ENCODE measurements at regions not wholly inside any gene's neighbourhood (a gene's known extent, or its start where the extent isn't known, plus 50 kb on each side); places are given as distances from the start of the nearest gene placed in this dataset.

DNA sequence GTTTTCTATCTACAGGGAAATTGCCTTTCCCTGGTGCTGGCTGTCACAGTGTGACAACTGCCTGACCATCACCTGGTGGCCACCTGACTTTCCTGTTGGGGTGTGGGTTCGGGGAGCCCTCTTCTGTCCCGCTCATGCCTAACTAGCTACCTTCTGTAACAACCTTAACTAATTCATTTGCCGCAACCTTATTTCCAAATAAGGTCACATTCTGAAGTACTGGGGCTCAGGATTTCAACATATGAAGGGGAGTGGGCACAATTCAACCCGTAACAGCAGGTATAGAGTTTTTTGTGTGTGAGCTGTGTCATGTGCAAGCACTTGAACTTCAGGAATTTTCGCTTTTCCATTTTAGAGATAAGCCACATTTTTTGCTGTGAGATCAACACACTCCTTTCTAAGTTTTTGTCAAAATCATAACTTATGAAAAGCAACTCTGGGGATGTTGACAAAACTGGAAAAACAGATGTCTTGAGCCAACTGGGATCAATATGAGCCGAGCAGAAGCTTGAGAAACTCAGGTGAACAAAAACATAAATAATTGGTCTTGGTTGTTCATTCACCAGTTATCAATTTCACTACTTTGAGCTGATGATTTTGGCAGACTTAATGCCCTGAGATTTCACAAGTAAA is 242.0 kb upstream of the RGMA start:
- DNase-seq (ENCODE audit: low read depth in 1 of 2, low spot score in 1 of 2) = no peak

DNA sequence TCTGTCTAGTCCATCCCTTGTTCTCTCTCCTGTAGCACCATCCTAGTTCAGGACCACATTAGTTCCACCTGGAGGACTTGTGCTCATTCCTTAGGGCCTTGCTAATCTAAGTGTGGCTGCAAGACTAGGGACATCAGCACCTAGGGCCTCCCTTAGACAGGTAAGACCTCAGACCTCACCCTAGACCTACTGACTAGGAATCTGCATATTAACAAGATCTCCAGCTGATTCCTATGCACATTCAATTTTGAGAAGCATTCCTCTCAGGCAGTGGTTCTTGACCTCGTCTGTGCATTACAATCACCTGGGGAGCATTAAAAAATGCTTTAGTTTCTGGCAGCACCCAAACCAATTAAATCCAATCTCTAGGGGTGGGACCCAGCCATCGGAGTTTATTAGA is 238.4 kb upstream of the RGMA start:
- no peak for DNase-seq (ENCODE audit: low read depth in 1 of 2, low spot score in 1 of 2)

DNA sequence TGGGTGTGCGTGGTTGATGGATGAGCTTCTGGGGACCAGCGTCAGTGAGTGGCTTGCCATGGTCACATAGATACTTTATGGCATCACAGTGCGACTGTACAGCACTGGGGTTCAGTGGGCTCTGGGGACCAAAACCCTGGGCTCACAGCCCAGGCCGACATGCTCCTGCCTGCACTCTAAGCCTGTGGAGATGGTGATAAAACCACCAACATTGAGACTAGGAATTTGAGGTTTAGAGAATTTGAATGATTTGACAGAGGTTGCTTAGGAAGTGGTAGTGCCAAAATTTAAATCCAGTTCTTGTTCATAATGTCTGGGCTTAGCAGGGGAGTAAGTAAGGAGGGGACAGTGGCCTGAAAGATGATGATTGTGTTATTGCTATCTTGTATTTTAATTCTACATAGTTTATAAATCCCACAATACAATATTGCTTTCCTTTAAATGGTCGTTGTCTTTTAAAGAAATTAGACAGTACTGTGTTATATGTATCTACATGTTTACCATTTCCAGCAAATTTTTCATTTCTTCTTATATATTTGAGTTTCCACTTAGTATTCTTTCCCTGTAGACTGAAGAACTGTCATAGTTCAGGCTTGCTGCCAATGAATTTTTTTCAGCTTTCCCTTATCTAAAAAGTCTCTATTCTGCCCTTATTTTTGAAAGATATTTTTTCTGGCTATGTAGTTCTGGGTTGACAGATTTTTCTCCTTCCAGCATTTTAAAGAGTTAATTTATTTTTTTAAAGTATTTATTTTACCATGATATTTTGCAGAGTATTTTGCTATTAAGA is 235.4 kb upstream of the RGMA start:
- no peak for DNase-seq (ENCODE audit: low read depth in 1 of 2, low spot score in 1 of 2)

DNA sequence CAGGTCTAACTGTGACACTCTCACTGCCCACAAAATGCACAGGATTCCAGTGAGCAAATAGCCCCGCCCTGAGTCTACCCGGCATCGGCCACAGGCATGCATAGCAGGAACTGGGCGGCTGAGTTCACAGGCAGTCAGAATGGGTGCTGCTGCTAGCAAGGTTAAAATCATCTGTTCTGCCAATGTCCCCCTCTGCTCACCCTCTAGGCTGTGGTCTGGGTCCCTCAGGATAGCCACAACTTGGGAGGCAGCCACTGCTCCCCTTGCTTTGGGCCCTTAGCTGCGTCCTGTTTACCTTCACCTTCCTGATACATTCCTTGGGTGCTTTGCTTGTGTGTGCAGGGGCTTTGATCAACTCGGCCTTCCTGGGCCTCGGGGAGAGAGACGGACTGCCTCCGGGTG is 232.9 kb upstream of the RGMA start:
- no peak for DNase-seq (ENCODE audit: low read depth in 1 of 2, low spot score in 1 of 2)

DNA sequence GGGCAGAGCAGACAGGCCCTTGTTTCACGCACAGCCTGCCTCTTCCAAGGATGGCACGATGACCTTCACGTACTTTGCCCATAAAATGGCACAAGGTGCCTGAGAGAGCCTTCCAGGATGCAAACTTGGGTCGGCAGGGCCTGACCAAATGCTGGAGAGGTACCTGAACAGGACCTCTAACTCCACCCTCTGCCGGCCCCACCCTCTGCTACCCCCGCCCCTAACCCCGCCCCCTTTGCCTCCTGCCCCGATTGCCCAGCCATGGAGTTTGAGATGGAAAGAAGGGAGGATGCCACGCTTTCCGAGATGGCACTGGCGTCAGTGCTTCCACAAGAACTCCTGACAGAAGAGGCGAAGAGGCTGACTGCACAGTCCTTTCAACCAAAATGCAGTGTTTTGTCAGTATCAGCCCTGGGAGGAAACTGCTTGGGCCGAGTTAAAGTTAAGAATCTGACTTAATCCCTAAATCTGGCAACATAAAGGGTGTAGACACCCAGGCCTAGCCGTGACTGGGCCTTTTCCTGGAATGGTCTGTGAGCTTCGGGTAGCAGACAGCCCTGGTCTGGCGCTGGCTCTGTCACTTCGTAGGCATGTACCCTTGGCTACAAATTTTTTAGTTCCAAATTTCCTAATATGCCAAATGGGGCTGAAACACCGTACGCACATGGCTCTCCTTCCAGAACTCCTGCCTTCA is 230.3 kb upstream of the RGMA start:
- DNase-seq (ENCODE audit: low read depth in 1 of 2, low spot score in 1 of 2) = no peak

DNA sequence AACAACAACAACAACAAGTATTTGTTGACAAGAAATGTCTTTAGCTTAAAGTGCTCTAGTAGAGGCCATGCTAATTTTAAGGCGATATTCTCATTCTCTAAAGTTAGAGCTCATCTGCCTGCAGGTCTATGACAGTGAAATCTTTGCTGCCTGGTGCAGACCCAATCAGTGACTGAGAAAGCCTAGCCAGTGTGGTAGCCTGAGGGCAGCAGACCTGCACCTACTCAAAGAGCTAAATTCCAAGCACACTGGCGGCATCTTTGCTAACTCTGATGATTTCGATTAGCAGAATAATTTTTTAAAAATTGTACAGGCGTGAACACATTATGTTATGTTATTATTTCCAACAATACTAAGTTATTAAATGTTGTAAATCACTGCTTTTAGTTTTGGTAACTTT is 228.8 kb upstream of the RGMA start:
- no peak for DNase-seq (ENCODE audit: low read depth in 1 of 2, low spot score in 1 of 2)

DNA sequence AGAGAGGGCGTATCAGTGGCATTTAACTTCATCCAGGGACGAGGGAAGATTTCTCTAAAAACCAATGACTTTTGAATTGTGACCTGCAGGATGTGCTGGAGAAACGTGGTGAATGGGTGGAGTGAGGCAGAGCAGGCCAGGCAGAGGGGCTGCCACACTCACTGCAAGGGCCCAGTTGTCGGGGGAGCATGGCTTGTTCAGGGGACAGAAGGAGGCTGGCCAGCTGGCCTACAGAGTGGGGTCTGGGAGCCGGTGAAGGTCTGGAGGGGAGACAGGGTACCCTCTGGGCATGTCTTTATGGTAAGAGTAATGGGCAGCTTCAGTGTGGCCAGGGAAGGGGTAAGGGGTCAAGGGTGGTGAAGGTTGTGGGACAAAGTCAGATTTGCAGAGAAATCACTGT is 225.2 kb upstream of the RGMA start:
- no peak for DNase-seq (ENCODE audit: low read depth in 1 of 2, low spot score in 1 of 2)

DNA sequence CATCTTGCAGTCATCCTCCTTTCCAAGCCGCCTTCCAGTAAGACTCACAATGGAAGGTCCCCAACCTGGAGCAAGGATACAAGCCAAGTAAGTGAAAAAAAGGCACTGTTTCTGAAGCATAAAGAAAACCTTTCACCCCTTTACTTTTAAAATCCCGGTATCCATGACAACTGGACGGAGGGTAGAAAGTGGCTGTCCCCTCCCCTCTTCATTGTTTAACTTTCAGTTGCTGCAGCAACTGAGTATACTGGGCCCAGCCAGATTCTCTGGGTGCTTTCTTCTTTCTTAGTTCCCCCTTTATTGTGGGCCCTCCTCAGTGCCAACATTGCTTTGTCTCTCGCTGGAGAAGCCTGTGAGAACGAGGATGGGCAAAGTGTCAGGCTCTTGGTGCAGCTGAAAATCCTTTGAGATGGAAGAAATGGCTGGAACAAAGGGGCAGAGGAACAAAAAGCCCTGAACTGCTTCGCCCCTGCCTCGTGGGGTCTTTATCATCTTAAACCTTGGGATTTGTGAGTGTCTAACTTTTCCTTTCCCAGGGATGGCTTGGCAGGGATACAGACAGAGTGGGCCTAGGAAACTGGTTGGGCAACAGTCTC is 224.0 kb upstream of the RGMA start:
- DNase-seq (ENCODE audit: low read depth in 1 of 2, low spot score in 1 of 2) = no peak

DNA sequence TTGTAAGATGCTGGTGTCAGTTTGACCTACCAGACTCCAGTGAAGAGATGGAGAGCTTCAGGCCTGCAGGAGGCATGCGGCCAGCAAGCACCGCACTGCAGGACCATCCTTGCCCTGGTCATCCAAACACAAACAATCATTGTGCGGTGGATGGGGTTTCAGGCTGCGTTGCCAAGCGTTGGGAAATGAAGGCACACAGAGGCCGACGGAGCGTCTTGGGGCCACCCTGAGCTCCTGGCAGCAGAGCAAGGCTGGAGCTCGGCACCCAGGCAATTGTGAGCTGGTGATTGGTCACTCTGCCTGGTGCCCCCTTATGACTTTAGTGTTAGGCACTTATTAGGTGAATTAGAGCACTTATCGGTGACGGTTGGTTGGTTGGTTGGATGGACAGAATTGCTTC is 222.6 kb upstream of the RGMA start:
- no peak for DNase-seq (ENCODE audit: low read depth in 1 of 2, low spot score in 1 of 2)

DNA sequence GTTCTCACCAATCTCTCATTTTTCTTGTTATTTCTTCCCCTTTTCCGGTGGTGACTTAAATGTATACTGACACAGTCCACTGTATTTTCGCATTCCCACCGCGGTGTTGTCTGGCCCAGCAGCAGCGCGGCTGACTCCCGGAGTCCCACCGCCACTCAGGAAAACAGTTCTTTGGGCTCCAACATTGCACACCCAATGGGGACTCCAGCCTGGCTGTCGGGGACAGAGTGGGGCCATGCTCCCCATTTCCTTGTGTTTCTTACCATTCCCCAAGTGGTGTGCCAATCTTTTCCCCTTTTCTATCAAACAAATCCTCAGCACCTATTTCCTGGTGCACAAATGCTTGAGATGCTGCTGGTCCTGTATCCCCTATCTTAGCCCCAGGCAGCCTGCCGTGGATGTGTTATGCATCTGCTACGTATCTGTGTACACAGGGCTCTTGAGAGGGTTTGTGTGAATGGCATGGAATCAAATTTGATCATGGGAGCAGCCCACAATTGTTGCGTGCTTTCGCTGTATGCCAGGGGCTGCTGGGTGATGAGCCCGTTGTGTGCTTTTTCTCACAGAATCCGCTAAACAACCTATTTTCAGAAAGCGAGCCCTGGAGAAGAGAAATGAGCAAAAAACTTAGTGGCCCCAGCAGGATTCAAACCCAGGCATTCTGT is 219.1 kb upstream of the RGMA start:
- no peak for DNase-seq (ENCODE audit: low read depth in 1 of 2, low spot score in 1 of 2)

DNA sequence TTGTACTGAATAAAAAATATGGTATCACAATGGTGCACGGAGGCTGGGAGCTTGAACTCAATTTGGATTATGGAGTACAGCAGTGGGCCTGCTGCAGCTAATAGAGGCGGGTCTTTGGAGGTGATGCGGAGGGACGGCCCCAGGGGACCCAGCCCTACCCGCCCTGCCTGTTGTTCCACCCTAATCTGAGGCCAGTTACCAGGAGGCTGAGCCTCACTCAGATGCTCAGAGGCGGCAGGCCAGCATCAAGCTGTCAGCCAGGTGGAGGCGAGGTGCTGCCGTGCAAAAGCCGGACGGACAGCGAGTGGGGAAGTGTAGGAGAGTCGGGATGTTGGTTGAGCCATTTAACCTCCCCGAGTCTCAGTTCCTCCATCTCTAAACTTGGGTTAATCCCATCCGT is 218.5 kb upstream of the RGMA start:
- DNase-seq (ENCODE audit: low read depth in 1 of 2, low spot score in 1 of 2) = no peak

DNA sequence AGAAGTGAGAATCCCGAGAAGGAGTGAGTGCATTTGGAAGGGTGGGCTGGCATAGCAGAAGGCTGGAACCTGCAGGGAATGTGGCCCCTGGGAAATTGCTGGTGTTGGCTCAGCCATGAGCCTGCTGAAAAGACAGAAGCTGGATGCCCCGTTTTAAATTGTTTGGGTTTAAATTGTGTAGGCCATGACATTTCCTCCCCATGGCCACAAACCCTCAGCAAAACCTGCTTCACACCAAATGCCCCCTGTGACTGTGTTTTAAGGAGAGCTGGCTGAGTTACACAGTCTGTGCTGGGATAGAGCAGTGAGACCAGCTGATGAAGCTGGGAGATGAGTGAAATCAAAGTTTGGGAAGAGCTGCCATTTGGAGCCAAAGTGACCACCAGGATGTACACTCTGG is 216.3 kb upstream of the RGMA start:
- no peak for DNase-seq (ENCODE audit: low read depth in 1 of 2, low spot score in 1 of 2)

DNA sequence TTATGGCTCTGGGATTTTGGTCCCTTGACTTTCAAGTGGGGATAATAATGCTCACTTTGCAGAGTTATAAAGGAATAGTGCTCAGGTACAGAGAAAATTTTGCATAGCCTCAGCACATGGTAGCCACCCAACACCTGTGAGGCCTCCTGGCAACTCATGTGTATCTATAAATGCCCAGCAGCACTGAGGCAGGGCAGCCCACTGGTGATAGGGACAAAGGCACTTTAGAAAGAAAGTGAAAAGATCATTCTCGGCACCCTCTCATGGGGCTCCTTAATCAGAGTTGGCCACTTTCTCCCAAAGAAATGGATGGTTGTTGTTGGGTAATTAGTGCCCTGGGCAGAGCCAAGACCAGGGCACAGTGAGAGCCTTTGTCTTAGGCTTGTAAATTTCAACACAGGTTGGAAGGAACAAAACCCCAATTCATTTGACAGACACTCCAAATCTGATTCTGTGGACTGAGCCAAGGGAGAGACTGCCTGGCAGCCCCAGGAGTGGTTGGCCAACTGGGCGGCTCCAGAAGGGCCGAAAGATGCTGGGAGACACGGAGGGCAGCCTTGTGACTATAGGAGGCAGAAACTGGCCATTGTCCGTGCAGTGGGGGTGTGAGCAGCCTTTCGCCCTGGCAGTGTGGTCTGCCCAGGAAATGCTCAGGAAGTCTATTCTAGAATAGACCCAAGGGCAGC is 213.2 kb upstream of the RGMA start:
- DNase-seq (ENCODE audit: low read depth in 1 of 2, low spot score in 1 of 2) = no peak

DNA sequence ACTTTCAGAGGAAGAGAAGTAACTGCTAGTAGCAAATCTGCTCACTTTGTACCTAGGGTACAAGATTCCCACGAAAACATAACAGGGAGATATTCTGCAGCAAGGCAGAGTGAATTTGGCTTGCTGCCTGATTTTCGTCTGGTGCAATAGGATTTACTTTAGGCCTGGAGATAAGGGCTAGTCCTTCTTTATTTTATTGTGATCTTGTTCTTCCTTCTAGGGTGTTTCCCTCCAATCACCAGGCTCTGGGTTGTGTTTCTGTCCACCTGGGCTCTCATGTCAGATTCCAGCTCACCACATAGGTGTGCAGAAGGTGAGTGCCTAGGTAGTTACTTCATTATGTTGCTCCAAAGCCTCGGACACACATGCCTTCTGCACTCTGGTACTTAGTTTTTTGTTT is 211.8 kb upstream of the RGMA start:
- DNase-seq (ENCODE audit: low read depth in 1 of 2, low spot score in 1 of 2) = no peak

DNA sequence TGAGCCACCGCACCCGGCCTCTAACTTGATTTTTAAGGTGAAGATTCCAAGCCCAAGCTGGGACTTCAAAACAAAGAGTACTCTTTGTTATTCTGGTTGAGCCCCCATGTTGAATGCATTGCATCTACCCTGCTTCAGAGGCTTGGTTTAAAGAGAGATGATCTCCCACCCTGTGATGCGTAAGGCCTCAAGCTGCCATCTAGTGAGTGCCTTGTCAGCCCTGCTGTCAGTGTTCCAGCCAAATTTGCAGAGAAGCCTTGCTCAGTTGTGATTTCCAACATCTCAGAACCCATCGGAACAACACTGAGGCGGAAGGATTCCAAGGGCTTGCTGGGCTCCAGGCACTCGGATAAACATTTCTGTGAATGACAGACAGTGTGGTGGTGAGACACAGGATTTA is 210.7 kb upstream of the RGMA start:
- no peak for DNase-seq (ENCODE audit: low read depth in 1 of 2, low spot score in 1 of 2)

DNA sequence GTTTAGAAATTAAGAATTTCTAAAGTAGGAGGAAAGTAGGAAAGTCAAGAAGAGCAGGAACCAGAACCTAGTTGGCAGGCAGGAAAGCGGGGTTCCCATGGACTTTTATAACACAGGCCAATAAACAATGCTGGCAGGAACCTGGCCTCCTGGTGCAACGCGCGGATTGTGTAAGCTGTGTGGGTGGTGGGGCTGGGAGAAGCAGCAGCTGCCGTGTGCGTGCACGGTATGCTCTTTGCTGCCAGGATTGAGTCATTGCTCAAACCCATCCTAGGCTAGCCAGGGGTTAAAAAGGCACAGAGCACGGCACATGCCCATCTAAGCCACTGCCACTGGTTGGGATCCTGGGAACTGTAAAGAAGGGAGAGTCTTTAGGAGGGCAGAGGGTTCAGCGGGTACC is 209.9 kb upstream of the RGMA start:
- DNase-seq (ENCODE audit: low read depth in 1 of 2, low spot score in 1 of 2) = no peak

DNA sequence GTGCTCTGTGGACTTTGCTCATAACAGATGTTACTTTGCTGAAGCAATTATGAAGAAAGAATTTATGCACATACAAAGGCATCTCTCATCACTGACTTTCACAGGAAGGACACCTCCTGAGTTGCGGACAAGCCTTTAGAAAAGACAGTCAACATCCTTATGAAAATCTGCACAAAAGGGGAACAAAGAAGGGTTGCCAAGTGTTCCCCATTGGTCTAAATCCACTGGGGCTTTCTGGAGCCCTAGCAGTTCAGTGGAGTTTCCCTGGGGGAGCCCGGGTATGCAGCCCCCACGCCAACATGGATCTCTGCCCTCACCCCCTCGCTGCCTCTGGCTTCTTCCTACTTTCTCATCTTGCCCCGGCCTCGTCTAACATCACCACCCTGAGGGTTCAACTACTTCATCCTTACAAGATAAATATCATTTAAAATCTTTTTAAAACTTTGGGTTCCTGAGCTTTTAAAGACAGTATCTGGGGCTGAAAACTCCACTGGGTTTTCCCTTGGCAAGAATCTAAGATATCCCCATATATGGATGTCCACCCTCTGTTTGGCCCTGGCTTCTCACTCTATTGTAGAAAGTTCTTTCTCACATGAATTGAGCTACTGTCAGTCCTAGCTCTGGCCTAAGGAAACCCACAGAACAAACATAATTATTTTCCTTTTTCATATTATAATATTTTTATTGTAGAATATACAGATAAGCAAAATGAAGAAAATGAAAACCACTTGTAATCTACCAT is 207.9 kb upstream of the RGMA start:
- DNase-seq (ENCODE audit: low read depth in 1 of 2, low spot score in 1 of 2) = no peak

DNA sequence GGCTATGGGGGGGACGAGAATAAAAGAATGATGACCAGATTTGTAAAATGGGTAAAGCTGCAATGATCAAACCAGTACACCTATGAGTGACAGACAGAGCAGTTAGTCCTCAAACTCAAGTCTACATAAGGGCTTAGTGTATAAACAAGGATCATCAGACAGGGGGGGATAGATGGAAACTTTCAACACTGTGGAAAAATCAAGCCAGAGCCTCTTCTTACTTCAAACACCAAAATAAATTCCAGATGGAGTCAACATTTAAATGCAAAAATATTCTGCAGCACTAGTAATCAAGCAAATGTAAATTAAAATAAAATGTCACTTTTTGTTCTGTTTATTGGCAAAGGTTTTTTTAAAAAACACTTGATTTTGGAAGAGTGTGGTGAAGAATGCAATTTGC is 205.9 kb upstream of the RGMA start:
- no peak for DNase-seq (ENCODE audit: low read depth in 1 of 2, low spot score in 1 of 2)

DNA sequence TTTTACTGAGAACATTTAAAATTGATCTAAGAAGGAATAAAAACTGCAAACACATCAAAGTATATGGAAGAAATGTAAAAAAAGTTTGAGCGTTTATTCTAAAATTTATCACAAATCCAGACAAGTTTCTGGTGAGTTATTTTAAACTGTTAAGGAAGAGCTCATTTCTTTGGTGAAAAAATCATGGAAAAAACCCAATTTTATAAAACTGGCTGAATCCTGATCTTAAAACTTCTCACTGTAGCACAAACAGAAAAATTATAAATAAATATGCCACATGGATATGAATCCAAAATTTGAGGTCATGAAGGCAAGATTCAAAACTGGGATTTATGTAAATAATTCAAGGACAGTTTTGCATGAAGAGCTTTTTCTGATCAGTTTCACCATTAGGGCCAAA is 205.1 kb upstream of the RGMA start:
- no peak for DNase-seq (ENCODE audit: low read depth in 1 of 2, low spot score in 1 of 2)

DNA sequence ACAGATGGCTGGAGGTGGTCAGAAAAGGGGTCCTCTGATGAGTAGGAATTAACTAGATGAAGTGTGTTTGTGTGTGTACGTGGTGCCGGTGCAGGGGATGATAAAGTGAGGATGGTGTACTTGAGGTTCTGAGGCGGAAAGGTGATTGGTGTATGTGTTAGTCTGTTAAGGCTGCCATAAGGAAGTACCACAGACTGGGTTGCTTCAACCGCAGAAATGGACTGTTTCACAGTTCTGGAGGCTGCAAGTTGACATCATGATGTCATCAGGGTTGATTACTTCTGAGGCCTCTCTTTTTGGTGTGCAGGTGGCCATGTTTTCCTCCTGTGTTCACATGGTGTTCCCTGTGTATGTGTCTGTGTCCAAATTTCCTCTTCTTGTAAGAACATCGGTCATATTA is 202.4 kb upstream of the RGMA start:
- no peak for DNase-seq (ENCODE audit: low read depth in 1 of 2, low spot score in 1 of 2)

DNA sequence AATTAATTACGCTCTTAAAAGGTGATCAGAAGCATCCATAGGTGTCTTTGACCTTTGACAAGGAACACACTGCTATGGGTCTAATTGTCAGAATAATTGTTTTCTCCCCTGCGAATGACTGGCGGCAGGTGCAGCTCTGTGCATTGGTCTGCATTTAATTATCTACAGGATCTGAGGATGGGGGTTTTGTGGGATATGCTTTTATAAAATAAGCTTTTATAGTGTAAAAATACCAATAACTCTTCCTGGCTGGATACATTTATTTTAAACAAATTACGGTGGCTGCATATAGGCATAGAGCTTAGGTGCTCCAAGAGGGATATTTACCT is 201.6 kb upstream of the RGMA start:
- DNase-seq (ENCODE audit: low read depth in 1 of 2, low spot score in 1 of 2) = no peak

All from stimulated activated CD4-positive, alpha-beta T cell treated with anti-CD3 and anti-CD28 coated beads, Interleukin-15, amount 100 ng/mL, for 1 hour (primary cell).